HG03432 (cell line): ENCODE measurements at regions not wholly inside any gene's neighbourhood (a gene's known extent, or its start where the extent isn't known, plus 50 kb on each side); places are given as distances from the start of the nearest gene placed in this dataset.
"Not testable (repeated sequence)": the region's sequence is repeated elsewhere in the genome, so short reads cannot be mapped to it uniquely, and the experiment has no call there.

Experiments
- ATAC-seq: cut with Tn5 transposase; IDR thresholded peaks from one replicate; pipeline ENCODE4 v1.9.1; 2021; ENCODE audit warnings: mild to moderate bottlenecking, moderate library complexity; ENCODE audit not compliant: unreplicated experiment

- no peak for ATAC-seq
Measured at GRCh38 chr5:39933061-39933460, 508.3 kb upstream of the DAB2 start.

GRCh38 chr5:39928709-39929108, 503.9 kb upstream of the DAB2 start:
- no peak for ATAC-seq

- ATAC-seq: no peak
Measured at GRCh38 chr5:39919876-39920275, 495.1 kb upstream of the DAB2 start.

GRCh38 chr5:39912906-39913305, 488.1 kb upstream of the DAB2 start:
- no peak for ATAC-seq

- not testable (repeated sequence) for ATAC-seq
Measured at GRCh38 chr5:39907267-39907951, 482.6 kb upstream of the DAB2 start.

- no peak for ATAC-seq
Measured at GRCh38 chr5:39906146-39906545, 481.4 kb upstream of the DAB2 start.

- no peak for ATAC-seq
Measured at GRCh38 chr5:39905356-39905755, 480.6 kb upstream of the DAB2 start.

- no peak for ATAC-seq
Measured at GRCh38 chr5:39902626-39903025, 477.8 kb upstream of the DAB2 start.

GRCh38 chr5:39898731-39899130, 474.0 kb upstream of the DAB2 start:
- no peak for ATAC-seq

GRCh38 chr5:39896706-39897105, 471.9 kb upstream of the DAB2 start:
- ATAC-seq: no peak

GRCh38 chr5:39896104-39896503, 471.3 kb upstream of the DAB2 start:
- ATAC-seq: no peak

- ATAC-seq: no peak
Measured at GRCh38 chr5:39892708-39893107, 467.9 kb upstream of the DAB2 start.

GRCh38 chr5:39891376-39891775, 466.6 kb upstream of the DAB2 start:
- no peak for ATAC-seq

GRCh38 chr5:39880985-39881384, 456.2 kb upstream of the DAB2 start:
- no peak for ATAC-seq

- no peak for ATAC-seq
Measured at GRCh38 chr5:39877479-39877878, 452.7 kb upstream of the DAB2 start.

- no peak for ATAC-seq
Measured at GRCh38 chr5:39876146-39876545, 451.4 kb upstream of the DAB2 start.

- no peak for ATAC-seq
Measured at GRCh38 chr5:39870137-39870536, 445.4 kb upstream of the DAB2 start.

- no peak for ATAC-seq
Measured at GRCh38 chr5:39869396-39869795, 444.6 kb upstream of the DAB2 start.

- no peak for ATAC-seq
Measured at GRCh38 chr5:39867923-39868322, 443.1 kb upstream of the DAB2 start.

- ATAC-seq: no peak
Measured at GRCh38 chr5:39863926-39864552, 439.3 kb upstream of the DAB2 start.

- ATAC-seq: no peak
Measured at GRCh38 chr5:39857041-39857440, 432.3 kb upstream of the DAB2 start.

- ATAC-seq: no peak
Measured at GRCh38 chr5:39854771-39855410, 430.1 kb upstream of the DAB2 start.
